Heart left ventricle (tissue), 16 donors: ENCODE measurements at regions not wholly inside any gene's neighbourhood (a gene's known extent, or its start where the extent isn't known, plus 50 kb on each side); places are given as distances from the start of the nearest gene placed in this dataset.

Experiments
- ATAC-seq, 4 donors: fragments of 200-7000 bp; cut with Tn5 transposase; one replicate each; pipeline ENCODE4 v1.9.1; 2020 to 2022; ENCODE audit warnings: moderate library complexity in 4 of 4, mild to moderate bottlenecking in 3 of 4, moderate number of reproducible peaks in 1 of 4
- DNase-seq, 5 donors: peaks; one replicate each; pipeline ENCODE4 v3.0.0-alpha.2; 2020
- H3K27ac ChIP-seq, 12 donors: fragments of 200-600 bp; sonication (generic) in 4 of 12; one replicate each; pipeline versions ENCODE4 v1.5.0 to v1.8.0; 2016 to 2022; ENCODE audit warnings: mild to moderate bottlenecking in 2 of 12
- H3K27me3 ChIP-seq, 9 donors: fragments of 200-600 bp; sonication (generic) in 2 of 9; one replicate each; pipeline versions ENCODE4 v1.5.1 to v1.8.0; 2016 to 2022; ENCODE audit warnings: mild to moderate bottlenecking in 3 of 9
- H3K36me3 ChIP-seq, 9 donors: fragments of 200-600 bp; sonication (generic) in 2 of 9; one replicate each; pipeline versions ENCODE4 v1.5.0 to v1.8.0; 2018 to 2022; ENCODE audit warnings: mild to moderate bottlenecking in 2 of 9
- H3K4me1 ChIP-seq, 12 donors: fragments of 200-600 bp; sonication (generic) in 4 of 12; one replicate each; pipeline versions ENCODE4 v1.5.0 to v1.8.0; 2016 to 2022; ENCODE audit warnings: mild to moderate bottlenecking in 3 of 12
- H3K4me3 ChIP-seq, 12 donors: fragments of 200-600 bp; sonication (generic) in 4 of 12; one replicate each; pipeline versions ENCODE4 v1.5.0 to v1.8.0; 2017 to 2022; ENCODE audit warnings: mild to moderate bottlenecking in 9 of 12, moderate library complexity in 4 of 12
- H3K9me3 ChIP-seq, 12 donors: fragments of 200-600 bp; sonication (generic) in 4 of 12; one replicate each; pipeline versions ENCODE4 v1.5.0 to v1.8.0; 2016 to 2022; ENCODE audit warnings: mild to moderate bottlenecking in 1 of 12
- CTCF ChIP-seq, 12 donors: fragments of 200-600 bp; sonication (generic) in 4 of 12; IDR thresholded peaks; one replicate each; pipeline versions ENCODE4 v1.5.0 to v1.8.0; 2018 to 2022; ENCODE audit warnings: antibody characterized with exemption in 12 of 12, mild to moderate bottlenecking in 5 of 12
- POLR2A ChIP-seq, 2 donors: fragments of 450-650 bp; IDR thresholded peaks; one replicate each; pipeline ENCODE4 v1.6.1; 2017; ENCODE audit warnings: antibody characterized with exemption in 2 of 2, mild to moderate bottlenecking in 2 of 2, moderate library complexity in 2 of 2
- WGBS, 4 donors: extraction: QIAGEN DNeasy Blood & Tissue Kit in 2 of 4; methylation state at CpG; one replicate each; pipeline versions ENCODE4 v1.1.5 to v1.1.7; 2013 to 2018; 5-methylcytosine and 5-hydroxymethylcytosine counted together
- intact Hi-C, 10 donors: fragments of 100-400 bp; cut with DNase I; formaldehyde crosslinking; loops; one replicate each; pipeline versions ENCODE4 v1.11.1 to v1.14.2; 2022
- donor health status: ischemic (EF 13 %, LVEDD 7.1; RV severe dilation, severe dysfunction).
- donor health status: healthy with polysubstance abuse.
- donor health status: DM: no; HTN: yes; CAD: no.
- donor health status: DM: no; HTN: no; CAD: no.
- donor health status: ischemic (EF 25% LVEDD 6.9; RV normal size, moderate dysfunction).
- donor health status: ischemic (EF 25% LVEDD 5.7; RV mildly dilated, moderate dysfunction).
- donor health status: healthy.
- donor health status: DM: yes; HTN: yes; CAD: no.
- donor health status: ischemic (EF 35%, LVEDD 5.7; RV mildly dilated, moderate dysfunction).
- donor health status: nonischemic (EF 11% LVEDD 7.7; RV severe dilation, severe dysfunction).
- donor health status: DM: yes; HTN: yes; CAD: no.
- donor health status: PGD.
- donor health status: ischemic (EF 29% LVEDD 5.4; RV normal size, mild dysfunction).
- donor health status: nonischemic (EF 23%, LVEDD 6.1; RV moderate dilation, normal function).

- 95 to 100% (median 97%) methylated on average over 4 of the region's 4 CpGs for WGBS, 4 donors
- H3K4me1 ChIP-seq, result no peaks in the 10 kb centered on the region
- ATAC-seq (no peak), DNase-seq (no peak)
- H3K36me3 ChIP-seq, result no peaks in the 10 kb centered on the region
- TF ChIP-seq CTCF (IDR thresholded peaks at IDR 0.05) (no peak), POLR2A (IDR thresholded peaks at IDR 0.05) (no peak)
- intact Hi-C loops, result no loop called here
- no peak overlapping the region for H3K27ac ChIP-seq
- H3K9me3 ChIP-seq, result no peaks in the 10 kb centered on the region
- no peaks in the 10 kb centered on the region for H3K27me3 ChIP-seq
- H3K4me3 ChIP-seq, result no peak overlapping the region
These were observed 109.7 kb downstream of the ZNF664 start for GRCh38 chr12:124082687-124083086.

GRCh38 chr12:124083708-124084107 lies 110.7 kb downstream of the ZNF664 start:
- no peaks in the 10 kb centered on the region for H3K9me3 ChIP-seq
- TF ChIP-seq CTCF (IDR thresholded peaks at IDR 0.05) (no peak), POLR2A (IDR thresholded peaks at IDR 0.05) (no peak)
- intact Hi-C loops, result no loop called here
- DNase-seq (no peak), ATAC-seq (no peak)
- 86 to 92% (median 91%) methylated on average over 11 of the region's 11 CpGs for WGBS, 4 donors
- no peak overlapping the region for H3K27ac ChIP-seq
- no peaks in the 10 kb centered on the region for H3K27me3 ChIP-seq
- H3K4me3 ChIP-seq, result no peak overlapping the region
- H3K36me3 ChIP-seq, result no peaks in the 10 kb centered on the region
- H3K4me1 ChIP-seq, result no peaks in the 10 kb centered on the region

DNA sequence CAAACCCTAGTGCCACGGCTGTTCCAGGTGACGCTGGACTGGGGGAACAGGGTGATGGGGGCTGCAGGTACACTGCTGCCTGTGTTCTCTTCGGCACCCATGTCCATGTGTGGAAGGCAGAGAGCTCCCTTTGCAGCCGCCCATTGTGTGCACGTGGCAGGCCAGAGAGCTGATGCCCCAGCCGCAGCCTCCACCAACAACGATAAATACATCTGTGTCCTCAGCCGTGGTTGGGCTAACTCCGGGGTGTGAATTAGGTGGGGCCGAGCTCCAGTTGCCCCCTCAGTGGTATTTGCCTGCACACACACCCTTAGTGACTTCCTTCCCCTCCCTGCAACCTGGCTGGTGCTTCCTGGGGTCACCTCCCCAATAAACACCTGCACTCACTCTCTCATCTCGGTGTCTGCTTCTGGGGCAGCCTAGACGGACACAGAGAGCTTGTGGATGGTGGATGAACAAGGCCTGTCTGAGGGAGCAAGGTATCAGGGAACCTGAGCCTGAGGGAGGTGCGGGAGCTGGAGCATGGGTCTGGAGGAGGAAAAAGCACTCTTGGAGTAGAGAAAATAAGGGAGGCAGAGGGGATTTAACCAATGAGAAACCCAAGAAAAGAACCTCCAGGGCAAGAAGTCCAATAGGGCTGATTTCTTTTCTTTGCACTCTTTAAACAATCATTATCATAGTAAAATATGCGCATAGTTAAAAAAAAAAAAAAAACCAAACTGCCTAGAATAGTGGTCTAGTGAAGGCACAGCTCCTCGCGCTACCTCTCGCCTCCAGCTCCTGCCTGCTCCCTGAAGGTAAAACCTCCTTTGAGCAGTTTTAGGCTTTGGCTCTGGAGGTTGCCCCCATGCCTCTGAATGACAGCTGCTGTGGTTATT lies 112.6 kb downstream of the ZNF664 start:
- intact Hi-C loops, result no loop called here
- ATAC-seq, result no peak
- 84 to 88% (median 86%) methylated on average over 15 to 17 of the region's 17 CpGs for WGBS, 4 donors
- TF ChIP-seq POLR2A (IDR thresholded peaks at IDR 0.05), result no peak
- no peak for TF ChIP-seq CTCF (IDR thresholded peaks at IDR 0.05)
- no peak for DNase-seq
- Histone ChIP-seq H3K9me3 (no peaks in the 10 kb centered on the region), H3K4me3 (no peak overlapping the region), H3K27me3 (no peaks in the 10 kb centered on the region), H3K4me1 (no peaks in the 10 kb centered on the region), H3K36me3 (no peaks in the 10 kb centered on the region), H3K27ac (no peak overlapping the region)

DNA sequence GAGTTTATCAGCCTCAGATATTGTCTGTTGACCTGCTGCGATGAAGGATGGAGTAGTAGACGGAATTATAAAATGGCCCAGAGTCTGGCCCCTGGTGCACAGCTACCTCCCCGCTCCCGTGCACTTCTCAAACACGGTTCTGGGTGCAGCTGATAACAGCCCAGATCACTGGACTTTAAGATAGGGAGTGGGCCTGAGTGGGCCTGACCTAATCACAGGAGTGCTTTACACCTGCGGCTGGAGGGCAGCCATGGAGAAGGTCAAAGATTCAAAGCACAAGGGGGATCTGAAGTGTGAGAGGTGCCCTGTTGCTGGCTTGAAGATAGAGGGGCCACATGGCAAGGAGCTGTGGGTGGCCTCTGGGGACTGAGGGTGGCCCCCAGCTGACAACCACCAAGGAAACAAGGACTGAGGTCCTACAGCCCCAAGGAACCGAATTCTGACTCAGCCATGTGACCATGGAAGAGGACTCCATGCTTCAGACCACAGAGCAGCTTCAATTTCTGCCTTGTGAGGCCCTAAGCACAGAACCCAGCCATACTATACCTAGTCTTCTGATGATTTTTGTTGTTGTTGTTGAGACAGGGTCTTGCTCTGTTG lies 113.4 kb downstream of the ZNF664 start:
- intact Hi-C loops, result no loop called here

More for the DNA sequence above, 113.4 kb downstream of the ZNF664 start:
- Histone ChIP-seq H3K4me1 (no peaks in the 10 kb centered on the region), H3K36me3 (no peaks in the 10 kb centered on the region), H3K9me3 (no peaks in the 10 kb centered on the region), H3K27me3 (no peaks in the 10 kb centered on the region), H3K27ac (no peak overlapping the region), H3K4me3 (no peak overlapping the region)
- no peak for TF ChIP-seq CTCF (IDR thresholded peaks at IDR 0.05)
- no peak for TF ChIP-seq POLR2A (IDR thresholded peaks at IDR 0.05)
- ATAC-seq (no peak), DNase-seq (no peak)
- WGBS, 4 donors, result 91 to 97% (median 95%) methylated on average over 7 of the region's 7 CpGs
